NB4 (cell line): ENCODE measurements at regions not wholly inside any gene's neighbourhood (a gene's known extent, or its start where the extent isn't known, plus 50 kb on each side); places are given as distances from the start of the nearest gene placed in this dataset.

Source experiments
- DNase-seq: peaks from one replicate; pipeline ENCODE4 v3.0.0; 2010; ENCODE audit warnings: low read depth
- H3K4me3 ChIP-seq: one replicate; pipeline ENCODE4 v1.5.1; 2011; ENCODE audit warnings: mild to moderate bottlenecking, low read depth, low read length, moderate library complexity
- MYC ChIP-seq: IDR thresholded peaks from 2 replicates; pipeline ENCODE4 v1.6.1; 2011; ENCODE audit warnings: low read depth, low read length
- POLR2A ChIP-seq: IDR thresholded peaks from 2 replicates; pipeline ENCODE4 v1.6.1; 2011; ENCODE audit warnings: mild to moderate bottlenecking; ENCODE audit not compliant: insufficient read length; ENCODE audit errors: extremely low read depth
- TF ChIP-seq, protein P1 (sequence below): IDR thresholded peaks from 2 replicates; pipeline ENCODE4 v1.6.1; 2011; ENCODE audit warnings: low read depth, low read length
- TF ChIP-seq, protein P2 (sequence below): IDR thresholded peaks from one replicate; pipeline ENCODE4 v1.5.1; 2012; ENCODE audit warnings: low read depth, low read length

DNA sequence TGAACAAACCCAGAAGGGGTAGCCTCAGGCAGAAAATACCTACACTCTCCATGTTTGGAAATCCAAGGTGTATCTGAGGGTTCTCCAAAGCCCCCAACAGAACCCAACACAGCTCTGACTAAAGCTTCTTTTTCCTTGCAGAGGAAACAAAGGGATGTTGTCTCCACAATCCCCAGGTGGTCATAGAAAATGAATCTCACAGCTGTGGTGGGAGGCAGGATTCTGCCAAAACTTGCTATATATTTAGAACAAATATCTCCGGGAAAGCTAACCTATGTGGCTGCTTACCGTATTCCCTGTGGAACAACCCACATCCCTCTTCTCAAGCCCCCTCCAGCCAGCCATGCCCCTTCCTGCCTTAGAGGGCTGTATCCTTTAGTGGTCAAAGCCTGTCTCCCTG, 406.1 kb downstream of the PRDM2 start:
- TF ChIP-seq, protein P1, sequence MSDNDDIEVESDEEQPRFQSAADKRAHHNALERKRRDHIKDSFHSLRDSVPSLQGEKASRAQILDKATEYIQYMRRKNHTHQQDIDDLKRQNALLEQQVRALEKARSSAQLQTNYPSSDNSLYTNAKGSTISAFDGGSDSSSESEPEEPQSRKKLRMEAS = no peak
- TF ChIP-seq, protein P2, sequence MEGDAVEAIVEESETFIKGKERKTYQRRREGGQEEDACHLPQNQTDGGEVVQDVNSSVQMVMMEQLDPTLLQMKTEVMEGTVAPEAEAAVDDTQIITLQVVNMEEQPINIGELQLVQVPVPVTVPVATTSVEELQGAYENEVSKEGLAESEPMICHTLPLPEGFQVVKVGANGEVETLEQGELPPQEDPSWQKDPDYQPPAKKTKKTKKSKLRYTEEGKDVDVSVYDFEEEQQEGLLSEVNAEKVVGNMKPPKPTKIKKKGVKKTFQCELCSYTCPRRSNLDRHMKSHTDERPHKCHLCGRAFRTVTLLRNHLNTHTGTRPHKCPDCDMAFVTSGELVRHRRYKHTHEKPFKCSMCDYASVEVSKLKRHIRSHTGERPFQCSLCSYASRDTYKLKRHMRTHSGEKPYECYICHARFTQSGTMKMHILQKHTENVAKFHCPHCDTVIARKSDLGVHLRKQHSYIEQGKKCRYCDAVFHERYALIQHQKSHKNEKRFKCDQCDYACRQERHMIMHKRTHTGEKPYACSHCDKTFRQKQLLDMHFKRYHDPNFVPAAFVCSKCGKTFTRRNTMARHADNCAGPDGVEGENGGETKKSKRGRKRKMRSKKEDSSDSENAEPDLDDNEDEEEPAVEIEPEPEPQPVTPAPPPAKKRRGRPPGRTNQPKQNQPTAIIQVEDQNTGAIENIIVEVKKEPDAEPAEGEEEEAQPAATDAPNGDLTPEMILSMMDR = no peak
- TF ChIP-seq MYC = no peak
- no peak for TF ChIP-seq POLR2A

DNA sequence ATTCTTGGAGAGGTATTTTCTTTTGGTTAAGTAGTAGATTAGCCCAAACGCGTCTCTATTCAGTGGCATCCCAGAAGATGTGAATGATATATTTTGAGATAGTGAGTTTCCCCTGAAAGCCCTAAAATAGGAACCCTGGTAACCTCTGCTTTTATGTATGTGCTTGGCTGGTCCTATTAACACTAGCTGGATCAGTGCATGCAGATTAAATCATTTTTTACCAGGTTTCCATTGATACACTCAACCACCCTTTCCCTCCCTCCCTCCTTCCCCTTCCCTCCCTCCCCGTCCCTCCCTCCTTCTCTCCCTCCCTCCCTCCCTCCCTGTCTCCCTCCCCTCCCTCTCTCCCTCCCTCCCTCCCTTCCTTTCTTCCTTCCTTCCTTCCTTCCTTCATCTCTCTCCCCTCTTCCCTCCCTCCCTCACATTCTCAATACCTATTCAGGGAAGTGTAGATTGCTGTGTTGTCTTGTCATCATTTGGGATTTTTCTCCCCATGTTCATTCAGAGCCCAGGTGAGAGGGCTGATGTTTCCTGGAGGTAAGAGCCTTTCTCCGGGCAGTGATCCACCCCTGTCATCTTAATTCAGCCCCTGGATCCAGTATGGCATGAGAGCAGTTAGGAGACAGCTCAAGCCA, 406.8 kb downstream of the PRDM2 start:
- H3K4me3 ChIP-seq = no peak overlapping the region
- TF ChIP-seq POLR2A = no peak
- TF ChIP-seq, protein P1 = no peak
- TF ChIP-seq MYC = no peak
- TF ChIP-seq, protein P2 = no peak
- DNase-seq = no peak

More for the DNA sequence above, 406.1 kb downstream of the PRDM2 start:
- no peak overlapping the region for H3K4me3 ChIP-seq
- DNase-seq = no peak

DNA sequence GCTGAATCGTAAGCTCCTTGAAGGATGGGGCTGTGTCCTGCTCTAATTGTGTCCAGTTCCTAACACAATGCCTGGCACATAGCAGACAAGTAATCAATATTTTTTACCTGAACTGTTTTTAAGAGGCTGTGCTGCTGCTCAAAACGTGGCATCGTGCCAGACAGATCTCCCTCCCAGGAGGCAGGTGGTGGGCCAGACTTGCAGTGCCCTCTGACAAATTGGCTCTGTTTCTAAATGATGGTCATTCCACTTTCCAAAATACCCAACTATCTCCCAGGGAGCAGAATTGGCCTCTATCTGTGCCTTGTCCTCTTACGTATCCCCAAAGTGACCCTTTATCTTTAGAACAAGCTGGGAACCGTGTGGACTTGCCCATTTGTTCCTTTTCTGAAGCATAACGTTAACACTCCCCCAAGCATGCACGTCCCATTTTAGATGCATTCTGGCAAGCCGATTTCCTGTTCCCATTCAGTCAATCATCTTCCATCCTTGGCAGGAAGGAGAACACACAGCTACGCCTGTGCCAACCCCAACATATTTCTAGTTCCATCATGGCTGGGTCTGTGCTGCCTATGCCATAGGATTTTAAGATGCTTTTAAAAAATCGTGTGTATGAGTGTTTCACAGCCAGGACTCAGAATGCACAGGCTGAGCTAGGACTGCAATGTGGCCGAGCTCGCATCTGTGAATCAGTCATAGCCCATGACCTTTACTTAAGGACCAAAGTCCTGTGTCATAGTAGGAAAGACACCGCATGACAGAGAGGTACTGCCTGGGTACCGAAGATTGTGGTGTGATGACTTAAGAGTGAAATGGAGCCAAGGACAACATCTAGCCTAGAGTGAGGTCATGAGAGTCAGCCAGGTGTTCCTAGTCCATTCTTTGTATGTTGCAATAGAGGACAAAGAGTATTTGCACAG, 408.6 kb downstream of the PRDM2 start:
- TF ChIP-seq, protein P1 = no peak
- TF ChIP-seq POLR2A = no peak
- no peak for DNase-seq
- H3K4me3 ChIP-seq = no peak overlapping the region

DNA sequence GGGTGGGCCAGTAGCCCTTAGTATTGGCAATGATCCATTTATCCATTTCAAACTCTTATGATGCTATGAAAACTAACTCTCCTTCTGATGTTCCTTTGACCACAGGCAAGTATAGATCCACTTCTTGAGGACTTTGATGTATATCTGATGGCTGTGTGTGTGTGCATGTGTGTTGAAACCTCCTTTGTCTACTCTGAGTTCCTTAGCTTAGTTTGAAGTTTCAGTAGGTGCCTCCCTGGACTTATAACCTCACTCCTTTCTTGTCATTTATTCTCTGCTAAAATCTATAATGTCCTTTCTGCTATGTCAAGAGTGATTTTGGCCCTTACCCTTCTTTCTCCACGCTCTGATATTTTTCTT, 409.3 kb downstream of the PRDM2 start:
- DNase-seq = no peak
- TF ChIP-seq, protein P1 = no peak
- no peak for TF ChIP-seq POLR2A
- TF ChIP-seq, protein P2 = no peak
- no peak for TF ChIP-seq MYC

DNA sequence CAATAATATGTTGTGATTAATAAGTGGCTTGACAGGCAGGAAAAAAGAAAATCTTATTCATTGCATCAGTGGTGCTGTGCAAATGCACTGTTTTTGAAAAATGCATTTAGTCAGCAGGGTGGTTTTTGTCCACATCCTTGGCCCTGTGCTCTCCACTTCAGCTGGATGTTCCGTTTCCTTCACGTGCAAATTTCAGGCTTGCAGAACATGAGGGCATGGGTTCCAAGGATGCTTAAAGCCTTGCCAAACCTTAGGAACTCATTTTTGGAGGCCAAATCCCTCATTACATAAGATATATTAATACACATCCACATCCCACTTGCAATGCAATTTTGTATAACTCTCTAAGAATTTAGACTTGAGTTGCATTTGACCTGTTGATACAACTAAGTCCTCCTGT, 410.1 kb downstream of the PRDM2 start:
- TF ChIP-seq, protein P2 = no peak
- TF ChIP-seq POLR2A (no peak), MYC (no peak)
- TF ChIP-seq, protein P1 = no peak
- no peak overlapping the region for H3K4me3 ChIP-seq

More for the DNA sequence above, 409.3 kb downstream of the PRDM2 start:
- no peak overlapping the region for H3K4me3 ChIP-seq

DNA sequence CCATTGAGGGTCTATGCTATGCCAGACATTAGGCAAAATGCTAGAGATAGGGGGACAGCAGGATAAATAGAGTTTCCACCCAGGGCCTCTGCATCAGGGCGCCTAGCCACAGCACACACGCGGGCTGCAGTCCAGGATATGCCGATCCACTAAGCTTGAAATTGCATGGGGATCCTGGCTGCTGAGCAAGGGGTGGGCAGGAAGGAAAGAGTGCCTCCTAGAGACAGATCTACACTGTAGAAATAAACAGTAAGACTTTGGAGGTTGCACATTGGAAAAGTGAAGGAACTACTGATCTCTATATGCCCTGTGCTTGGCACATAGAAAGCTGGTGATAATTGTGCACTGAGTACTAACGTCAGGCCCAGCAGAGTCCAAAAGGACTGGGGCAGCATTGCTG, 411.1 kb downstream of the PRDM2 start:
- H3K4me3 ChIP-seq = no peak overlapping the region
- DNase-seq = no peak
- TF ChIP-seq, protein P1 = no peak
- no peak for TF ChIP-seq POLR2A

More for the DNA sequence above, 410.1 kb downstream of the PRDM2 start:
- DNase-seq = no peak
